IPS-15b (cell line): ENCODE measurements at regions not wholly inside any gene's neighbourhood (a gene's known extent, or its start where the extent isn't known, plus 50 kb on each side); places are given as distances from the start of the nearest gene placed in this dataset.

ENCODE experiments used
- H3K27me3 ChIP-seq: one replicate; pipeline ENCODE4 v1.6.1; 2013; ENCODE audit warnings: low read length; ENCODE audit not compliant: control insufficient read depth, insufficient read depth
- H3K36me3 ChIP-seq: one replicate; pipeline ENCODE4 v1.6.1; 2013; ENCODE audit warnings: low read length; ENCODE audit not compliant: control insufficient read depth, insufficient read depth
- H3K4me1 ChIP-seq: one replicate; pipeline ENCODE4 v1.6.1; 2013; ENCODE audit warnings: mild to moderate bottlenecking, low read length; ENCODE audit not compliant: control insufficient read depth, insufficient read depth
- H3K4me3 ChIP-seq: one replicate; pipeline ENCODE4 v1.5.1; 2013; ENCODE audit warnings: low read depth, low read length
- H3K9ac ChIP-seq: one replicate; pipeline ENCODE4 v1.6.1; 2013; ENCODE audit warnings: low read depth, mild to moderate bottlenecking, low read length
- H3K9me3 ChIP-seq: one replicate; pipeline ENCODE4 v1.6.1; 2013; ENCODE audit warnings: mild to moderate bottlenecking, low read length; ENCODE audit not compliant: control insufficient read depth, insufficient read depth

- no peak overlapping the region for H3K4me3 ChIP-seq
- no peaks in the 10 kb centered on the region for H3K36me3 ChIP-seq
- no peaks in the 10 kb centered on the region for H3K4me1 ChIP-seq
- H3K27me3 ChIP-seq = no peaks in the 10 kb centered on the region
- no peak overlapping the region for H3K9ac ChIP-seq
- H3K9me3 ChIP-seq = no peaks in the 10 kb centered on the region
Observed at GRCh38 chr2:23058435-23058834, 326.5 kb upstream of the KLHL29 start.

GRCh38 chr2:23065210-23065609, 319.8 kb upstream of the KLHL29 start:
- H3K36me3 ChIP-seq = no peaks in the 10 kb centered on the region
- no peak overlapping the region for H3K4me3 ChIP-seq
- H3K9me3 ChIP-seq = no peaks in the 10 kb centered on the region
- no peaks in the 10 kb centered on the region for H3K4me1 ChIP-seq
- H3K9ac ChIP-seq = no peak overlapping the region
- H3K27me3 ChIP-seq = no peaks in the 10 kb centered on the region

- Histone ChIP-seq H3K9ac (no peak overlapping the region), H3K9me3 (no peaks in the 10 kb centered on the region), H3K4me3 (no peak overlapping the region), H3K4me1 (no peaks in the 10 kb centered on the region), H3K36me3 (no peaks in the 10 kb centered on the region), H3K27me3 (no peaks in the 10 kb centered on the region)
Observed at GRCh38 chr2:23065936-23066335, 319.0 kb upstream of the KLHL29 start.

GRCh38 chr2:23066686-23067085, 318.3 kb upstream of the KLHL29 start:
- no peak overlapping the region for H3K4me3 ChIP-seq
- no peaks in the 10 kb centered on the region for H3K4me1 ChIP-seq
- no peaks in the 10 kb centered on the region for H3K27me3 ChIP-seq
- no peaks in the 10 kb centered on the region for H3K9me3 ChIP-seq
- H3K36me3 ChIP-seq = no peaks in the 10 kb centered on the region
- no peak overlapping the region for H3K9ac ChIP-seq

- Histone ChIP-seq H3K4me1 (no peaks in the 10 kb centered on the region), H3K36me3 (no peaks in the 10 kb centered on the region), H3K27me3 (no peaks in the 10 kb centered on the region), H3K4me3 (no peak overlapping the region), H3K9ac (no peak overlapping the region), H3K9me3 (no peaks in the 10 kb centered on the region)
Observed at GRCh38 chr2:23069156-23069555, 315.8 kb upstream of the KLHL29 start.

- Histone ChIP-seq H3K36me3 (no peaks in the 10 kb centered on the region), H3K27me3 (no peaks in the 10 kb centered on the region), H3K4me3 (no peak overlapping the region), H3K9ac (no peak overlapping the region), H3K4me1 (no peaks in the 10 kb centered on the region), H3K9me3 (no peaks in the 10 kb centered on the region)
Observed at GRCh38 chr2:23069923-23070322, 315.1 kb upstream of the KLHL29 start.

GRCh38 chr2:23073056-23073455, 311.9 kb upstream of the KLHL29 start:
- Histone ChIP-seq H3K27me3 (no peaks in the 10 kb centered on the region), H3K36me3 (no peaks in the 10 kb centered on the region), H3K4me3 (no peak overlapping the region), H3K9ac (no peak overlapping the region), H3K4me1 (no peaks in the 10 kb centered on the region), H3K9me3 (no peaks in the 10 kb centered on the region)

- H3K9me3 ChIP-seq = no peaks in the 10 kb centered on the region
- no peaks in the 10 kb centered on the region for H3K27me3 ChIP-seq
- H3K4me1 ChIP-seq = no peaks in the 10 kb centered on the region
- H3K36me3 ChIP-seq = no peaks in the 10 kb centered on the region
- H3K9ac ChIP-seq = no peak overlapping the region
- no peak overlapping the region for H3K4me3 ChIP-seq
Observed at GRCh38 chr2:23073671-23074070, 311.3 kb upstream of the KLHL29 start.

GRCh38 chr2:23077596-23077995, 307.4 kb upstream of the KLHL29 start:
- no peaks in the 10 kb centered on the region for H3K36me3 ChIP-seq
- no peaks in the 10 kb centered on the region for H3K27me3 ChIP-seq
- no peak overlapping the region for H3K9ac ChIP-seq
- no peak overlapping the region for H3K4me3 ChIP-seq
- H3K9me3 ChIP-seq = no peaks in the 10 kb centered on the region
- H3K4me1 ChIP-seq = no peaks in the 10 kb centered on the region

- Histone ChIP-seq H3K4me3 (no peak overlapping the region), H3K9ac (no peak overlapping the region), H3K9me3 (no peaks in the 10 kb centered on the region)
Observed at GRCh38 chr2:23078784-23079434, 306.1 kb upstream of the KLHL29 start.

GRCh38 chr2:23083966-23084365, 301.0 kb upstream of the KLHL29 start:
- Histone ChIP-seq H3K9ac (no peak overlapping the region), H3K4me1 (no peaks in the 10 kb centered on the region), H3K27me3 (no peaks in the 10 kb centered on the region), H3K9me3 (no peaks in the 10 kb centered on the region), H3K36me3 (no peaks in the 10 kb centered on the region), H3K4me3 (no peak overlapping the region)

More at GRCh38 chr2:23078784-23079434, 306.1 kb upstream of the KLHL29 start:
- Histone ChIP-seq H3K27me3 (no peaks in the 10 kb centered on the region), H3K36me3 (no peaks in the 10 kb centered on the region), H3K4me1 (no peaks in the 10 kb centered on the region)

GRCh38 chr2:23091019-23091418, 294.0 kb upstream of the KLHL29 start:
- Histone ChIP-seq H3K4me1 (no peaks in the 10 kb centered on the region), H3K36me3 (no peaks in the 10 kb centered on the region), H3K27me3 (no peaks in the 10 kb centered on the region), H3K4me3 (no peak overlapping the region), H3K9me3 (no peaks in the 10 kb centered on the region), H3K9ac (no peak overlapping the region)
